NOMO-1 treated with dmso at 0.1 percent for 144 hours (cell line): ENCODE measurements at regions not wholly inside any gene's neighbourhood (a gene's known extent, or its start where the extent isn't known, plus 50 kb on each side); places are given as distances from the start of the nearest gene placed in this dataset.

Source experiments
- DNase-seq: peaks from one replicate; lab custom pipeline; 2025; ENCODE audit not compliant: unreplicated experiment; lab: John Stamatoyannopoulos, UW

DNA sequence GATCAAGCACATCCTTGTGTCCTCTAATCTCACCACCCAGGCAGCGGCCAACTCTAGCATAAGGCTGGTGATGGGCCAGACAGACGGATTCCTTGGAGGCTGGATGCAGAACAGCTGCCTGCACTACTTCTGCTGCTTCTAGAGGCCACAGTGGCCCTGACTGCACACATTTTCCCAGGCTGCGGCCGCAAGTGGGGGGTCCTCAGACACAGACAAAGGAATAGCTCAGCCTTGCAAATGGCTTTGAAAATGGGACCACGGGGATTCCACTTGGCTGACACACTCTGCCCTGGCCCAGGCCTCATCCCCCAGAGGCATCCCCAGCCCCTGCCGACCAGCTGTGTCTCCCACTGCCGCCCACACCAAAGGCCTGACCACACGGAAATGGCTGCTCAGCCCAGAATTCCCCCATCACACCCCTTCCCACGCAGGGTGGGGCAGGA lies 540.8 kb downstream of the BNC2 start:
- no peak for DNase-seq

DNA sequence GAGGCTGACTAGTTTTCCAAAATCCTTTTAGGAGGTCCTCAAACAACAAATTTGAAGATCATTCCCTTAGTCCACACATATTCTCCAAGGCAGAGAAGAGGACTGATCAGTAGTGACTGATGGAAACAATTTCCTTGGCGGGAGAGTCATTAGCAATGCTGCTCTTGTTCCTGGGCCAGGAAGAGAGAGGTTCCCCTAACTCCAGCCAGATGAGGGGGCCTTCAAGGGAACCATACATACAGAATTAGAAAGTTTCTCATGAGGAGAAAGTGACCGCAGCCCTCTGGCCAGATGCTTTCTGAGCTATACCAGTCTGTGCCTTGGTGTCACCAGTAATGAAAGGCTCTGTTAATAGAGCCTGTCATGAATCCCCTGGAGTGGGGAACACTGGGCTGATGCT lies 539.4 kb downstream of the BNC2 start:
- DNase-seq, result no peak

- DNase-seq, result no peak
Observed at GRCh38 chr9:16331527-16331926, 538.9 kb downstream of the BNC2 start.

DNA sequence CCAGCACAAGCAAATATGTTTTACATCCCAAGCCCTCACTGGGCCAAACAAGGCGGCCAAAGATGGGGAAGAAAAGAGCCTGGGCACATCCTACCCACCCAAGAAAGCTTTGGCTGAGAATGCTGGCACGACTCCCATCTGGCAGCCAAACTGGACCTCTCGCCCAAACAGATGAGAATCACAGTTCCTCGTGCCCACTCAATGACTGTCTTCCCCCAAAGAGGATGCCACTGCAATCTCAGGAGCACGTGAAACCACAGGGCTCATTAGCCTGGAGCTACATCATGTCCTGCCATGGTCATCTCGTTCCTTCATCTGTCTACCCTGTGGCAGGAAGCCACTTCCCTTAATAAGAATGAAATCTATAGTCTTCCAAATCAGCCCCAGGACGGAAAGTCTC lies 536.8 kb downstream of the BNC2 start:
- DNase-seq, result no peak

DNA sequence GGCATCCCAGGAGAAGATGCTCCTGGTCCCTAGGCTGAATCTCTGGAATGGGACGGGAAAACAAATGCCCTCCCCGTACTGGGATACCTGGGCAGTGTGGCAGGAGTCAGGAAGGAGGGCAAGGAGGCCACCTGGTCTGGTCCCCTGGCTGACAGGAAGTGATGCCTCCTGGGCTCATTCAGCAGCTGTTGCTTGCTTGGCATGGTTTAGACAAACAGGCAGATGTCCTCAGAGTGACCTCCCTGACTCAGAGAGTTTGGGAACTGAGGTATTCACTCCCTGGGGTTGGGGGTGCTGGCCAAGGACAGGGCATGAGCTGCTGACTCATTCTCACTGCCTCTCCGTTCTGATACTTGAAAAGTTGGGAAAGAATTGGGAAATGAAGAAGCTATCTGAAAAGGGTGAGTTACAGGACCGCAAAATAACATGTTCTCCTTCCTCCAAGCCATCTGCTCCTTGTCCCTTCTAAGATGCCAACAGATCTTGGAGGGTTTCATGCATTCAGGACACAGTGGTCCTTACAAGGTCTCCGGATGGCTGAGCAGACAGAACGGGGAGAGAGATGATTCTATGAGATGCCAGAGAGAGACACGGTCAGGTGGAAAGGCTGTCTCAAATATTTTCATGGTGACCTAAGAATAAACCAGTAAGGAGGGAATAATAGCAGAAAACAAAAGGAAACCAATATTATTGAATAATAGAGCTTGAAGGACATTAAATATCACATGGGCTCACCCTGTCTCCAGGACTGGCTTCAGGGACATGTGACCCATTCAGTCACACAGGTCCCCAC lies 534.5 kb downstream of the BNC2 start:
- DNase-seq, result no peak

DNA sequence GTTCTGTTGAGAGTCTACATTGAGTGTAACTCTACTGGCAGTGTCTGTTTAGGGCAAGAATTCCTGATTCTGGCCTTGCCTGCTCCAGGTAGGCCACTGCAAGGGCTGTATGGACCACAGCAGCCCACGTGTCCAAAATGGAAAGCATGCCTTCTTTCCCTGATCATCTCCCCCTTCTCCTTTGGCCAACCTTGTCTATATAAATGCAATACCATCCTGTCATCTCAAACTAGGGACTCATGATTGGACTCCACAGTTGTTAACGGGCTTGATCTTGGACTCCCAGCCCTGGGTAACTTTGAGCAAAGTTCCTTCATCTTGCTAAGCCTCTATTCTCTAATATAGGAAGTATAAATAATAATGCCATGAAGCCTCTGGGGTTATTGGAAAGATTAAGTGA lies 533.6 kb downstream of the BNC2 start:
- no peak for DNase-seq

GRCh38 chr9:16337322-16338029 lies 533.0 kb downstream of the BNC2 start:
- DNase-seq, result no peak

GRCh38 chr9:16341177-16341576 lies 529.3 kb downstream of the BNC2 start:
- no peak for DNase-seq

DNA sequence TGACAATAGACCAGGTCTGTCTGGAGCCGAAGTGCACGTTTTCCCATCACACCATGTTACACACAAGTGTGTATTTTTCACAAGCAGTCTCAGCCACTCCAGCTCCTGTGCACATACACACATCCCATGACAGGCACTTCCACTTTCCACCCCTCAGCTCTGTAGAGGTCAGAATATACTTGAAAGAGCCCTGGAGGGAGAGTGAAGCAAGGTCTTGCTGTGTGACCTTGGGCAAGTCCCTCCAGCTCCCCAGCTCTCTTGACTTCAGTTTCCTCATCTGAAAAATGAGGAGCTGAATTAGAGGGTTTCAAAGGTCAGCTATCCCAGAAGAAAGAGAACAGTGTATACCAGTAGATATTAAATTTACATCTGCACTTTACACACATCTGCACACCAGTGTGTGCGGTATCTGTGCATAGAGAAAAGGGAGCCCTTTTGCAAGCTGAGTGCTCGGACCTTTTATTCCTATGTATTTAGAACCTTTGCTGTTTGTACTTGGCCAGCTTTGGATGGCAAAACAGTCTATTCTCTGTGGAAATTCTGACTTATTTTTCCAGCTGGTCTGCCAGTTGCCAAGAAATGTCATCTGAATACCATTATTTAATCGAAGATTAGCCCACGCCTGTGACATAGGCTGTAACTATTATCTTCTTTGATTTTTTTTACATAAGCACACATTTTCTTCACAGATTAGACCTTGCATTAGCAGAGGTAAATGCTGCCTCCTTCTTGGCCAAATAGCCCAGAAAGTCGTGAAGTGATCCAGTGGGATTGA lies 528.0 kb downstream of the BNC2 start:
- DNase-seq, result no peak

DNA sequence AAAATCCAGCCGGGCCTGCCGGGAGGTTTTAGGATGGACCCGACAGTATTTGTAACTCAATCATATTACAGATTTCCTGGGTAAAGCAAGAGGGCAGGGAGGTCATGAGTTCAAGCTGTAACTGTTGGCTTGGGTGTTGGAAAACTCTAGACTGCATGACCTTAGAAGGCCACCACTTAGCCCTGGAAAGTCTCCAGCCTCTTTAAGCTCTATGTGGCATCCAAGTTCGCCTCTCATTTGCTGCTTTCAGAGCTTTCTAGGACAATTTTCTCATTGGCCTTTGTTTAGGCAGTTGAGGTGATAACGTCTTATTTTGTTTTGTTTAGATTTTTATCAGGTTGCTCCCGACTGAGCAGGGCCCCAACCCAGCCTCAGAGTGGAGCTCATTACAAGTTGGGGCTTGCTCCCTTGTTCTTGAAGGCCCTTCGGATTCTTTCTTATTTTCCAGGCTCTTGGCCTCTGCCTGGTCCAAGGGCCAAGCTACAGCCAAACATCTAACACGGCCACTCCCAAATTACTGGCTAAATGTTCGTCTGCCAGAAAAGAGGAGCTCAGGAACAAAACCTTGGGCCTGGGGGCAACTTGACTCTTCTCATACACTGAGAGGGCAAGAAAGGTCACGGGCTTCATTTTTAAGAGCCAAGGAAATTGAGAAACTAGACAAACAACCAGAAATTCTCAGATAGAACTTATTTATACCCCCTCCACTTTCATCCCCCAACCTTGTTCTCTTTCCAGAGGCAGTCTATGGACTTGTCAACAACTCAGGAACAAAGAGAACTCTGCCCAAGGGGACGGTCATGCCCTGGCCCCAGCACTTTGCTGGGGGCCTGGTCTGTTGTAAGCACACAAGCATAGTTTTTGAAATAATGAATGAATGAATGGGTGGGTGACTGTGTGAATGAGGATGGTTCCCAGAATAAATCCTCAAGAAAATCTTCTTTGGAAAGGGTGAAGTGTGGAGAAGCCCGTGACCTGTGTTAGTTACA lies 526.9 kb downstream of the BNC2 start:
- DNase-seq, result no peak

- DNase-seq, result no peak
Observed at GRCh38 chr9:16344343-16344742, 526.1 kb downstream of the BNC2 start.

GRCh38 chr9:16345902-16346301 lies 524.6 kb downstream of the BNC2 start:
- no peak for DNase-seq

DNA sequence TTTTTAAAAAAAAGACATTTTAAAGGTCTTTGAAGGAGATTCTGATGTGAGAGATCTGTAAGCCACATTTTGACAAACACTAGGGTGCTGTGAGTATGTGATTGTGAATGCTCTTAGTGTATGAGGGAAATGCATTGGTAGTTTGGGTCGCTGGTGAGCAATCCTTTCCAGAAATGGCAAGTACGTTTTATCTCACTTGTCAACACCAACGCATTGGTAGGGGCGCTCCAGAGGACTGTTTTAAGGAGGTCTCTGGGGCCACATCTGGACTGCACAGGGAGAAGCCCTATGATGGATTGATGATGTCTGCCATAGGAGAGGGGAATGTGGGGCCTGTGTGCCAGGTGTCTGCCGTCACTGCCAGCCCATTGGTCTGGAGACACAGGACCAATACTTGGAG lies 522.6 kb downstream of the BNC2 start:
- DNase-seq, result no peak

DNA sequence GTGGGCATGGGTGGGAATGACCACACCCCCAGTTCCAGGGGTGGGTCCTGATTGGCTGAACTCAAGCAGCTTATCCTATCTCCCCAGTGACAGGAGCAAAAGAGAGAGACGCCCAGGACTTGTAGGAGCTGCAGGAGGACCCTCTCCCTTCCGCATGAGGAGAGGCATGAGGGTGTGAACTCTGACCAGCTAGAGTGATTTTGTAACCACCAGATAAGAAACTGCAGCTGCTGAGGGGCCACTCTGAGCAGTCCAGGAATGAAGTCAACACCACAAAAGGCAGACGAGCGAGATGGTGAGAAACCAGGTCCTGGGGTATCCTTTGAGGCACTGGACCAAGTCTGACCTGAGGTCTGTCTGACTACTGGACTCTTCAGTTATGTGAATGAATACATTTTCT lies 521.9 kb downstream of the BNC2 start:
- DNase-seq, result no peak

DNA sequence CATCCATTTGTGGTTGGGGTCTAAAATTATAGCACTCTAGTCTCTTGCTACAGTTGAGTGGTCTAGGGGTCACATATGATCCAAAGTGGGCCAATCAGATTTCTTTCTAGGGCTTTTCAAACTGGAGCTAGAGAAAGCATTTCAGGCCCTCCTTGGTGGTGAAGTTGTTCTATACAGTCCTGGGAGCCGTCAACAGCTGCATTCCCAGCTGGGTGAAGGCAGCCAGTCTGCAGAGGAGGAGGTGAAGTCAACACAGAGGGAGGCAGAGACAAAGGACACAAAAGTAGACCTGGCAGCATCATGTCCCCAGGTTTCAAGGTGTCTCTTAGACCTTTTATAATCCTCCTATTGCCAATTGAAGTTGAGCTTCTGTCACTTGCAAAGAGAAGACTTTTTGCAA lies 518.2 kb downstream of the BNC2 start:
- no peak for DNase-seq

- no peak for DNase-seq
Observed at GRCh38 chr9:16352791-16353401, 517.6 kb downstream of the BNC2 start.

GRCh38 chr9:16356196-16356765 lies 514.2 kb downstream of the BNC2 start:
- DNase-seq, result no peak

DNA sequence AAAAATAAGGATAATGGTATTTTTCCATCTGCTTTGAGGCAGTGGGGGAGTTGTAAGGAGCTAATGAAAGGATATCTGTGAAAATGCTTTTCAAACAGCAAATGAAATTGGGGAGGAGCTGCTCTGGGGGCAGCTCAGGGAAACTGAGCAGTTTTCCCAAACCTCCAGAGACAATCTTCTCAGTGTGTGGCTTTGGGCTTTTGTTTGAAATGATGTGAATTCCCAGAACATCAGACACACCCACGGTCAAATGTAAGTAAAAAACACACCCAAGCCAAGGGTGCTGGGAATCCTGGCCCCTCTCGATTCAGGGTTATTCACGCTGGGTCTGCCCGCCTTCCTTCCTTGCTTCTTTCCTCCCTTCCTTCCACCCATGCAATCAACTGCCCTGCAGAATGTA lies 512.6 kb downstream of the BNC2 start:
- DNase-seq, result no peak

- DNase-seq, result no peak
Observed at GRCh38 chr9:16358751-16359150, 511.7 kb downstream of the BNC2 start.
